Skin epidermis (tissue), 12 donors: ENCODE measurements at regions not wholly inside any gene's neighbourhood (a gene's known extent, or its start where the extent isn't known, plus 50 kb on each side); places are given as distances from the start of the nearest gene placed in this dataset.
A peak's percentile ranks its signal among the peaks of the same experiment; 100 is the strongest.

Experiments used
- H3K27ac ChIP-seq, 21 experiments: fragments of 200-600 bp; sonication (generic) in 11 of 21; one replicate each; pipeline ENCODE4 v1.5.0; 2020; ENCODE audit warnings: mild to moderate bottlenecking in 3 of 21, inconsistent platforms in 2 of 21, moderate library complexity in 2 of 21
- H3K4me3 ChIP-seq, 7 experiments: fragments of 200-600 bp; sonication (generic) in 2 of 7; one replicate each; pipeline ENCODE4 v1.5.0; 2020; ENCODE audit warnings: inconsistent platforms in 2 of 7, mild to moderate bottlenecking in 2 of 7, moderate library complexity in 1 of 7

DNA sequence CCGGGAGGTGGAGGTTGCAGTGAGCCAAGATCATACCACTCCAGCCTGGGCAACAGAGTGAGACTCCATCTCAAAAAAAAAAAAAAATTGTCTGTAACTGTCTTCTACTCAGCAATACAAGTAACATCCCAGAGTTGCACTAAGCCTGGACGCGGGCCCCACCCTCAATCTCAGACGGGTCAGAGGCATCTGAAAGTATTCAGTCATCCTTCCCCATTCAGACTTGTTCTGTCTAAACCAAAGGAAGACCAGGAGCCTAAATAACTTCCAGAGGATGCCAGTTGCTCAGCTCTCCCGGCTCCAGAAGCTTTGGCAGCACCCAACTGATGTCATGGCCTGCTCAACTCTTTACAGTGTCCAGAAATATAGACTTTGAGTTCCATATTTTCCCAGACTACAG, 218.6 kb downstream of the AUH start:
- H3K4me3 ChIP-seq, result no peak overlapping the region
- peak overlapping the region in 1 of 21 experiments; percentile 41 for H3K27ac ChIP-seq

- Histone ChIP-seq H3K4me3 (no peak overlapping the region), H3K27ac (peak overlapping the region in 3 of 21 experiments; percentile 27 to 52 (median 41))
Measured at GRCh38 chr9:91143642-91144041, 218.1 kb downstream of the AUH start.

GRCh38 chr9:91144769-91145168, 216.9 kb downstream of the AUH start:
- Histone ChIP-seq H3K27ac (peak overlapping the region in 2 of 21 experiments; percentile 47 to 69), H3K4me3 (no peak overlapping the region)

DNA sequence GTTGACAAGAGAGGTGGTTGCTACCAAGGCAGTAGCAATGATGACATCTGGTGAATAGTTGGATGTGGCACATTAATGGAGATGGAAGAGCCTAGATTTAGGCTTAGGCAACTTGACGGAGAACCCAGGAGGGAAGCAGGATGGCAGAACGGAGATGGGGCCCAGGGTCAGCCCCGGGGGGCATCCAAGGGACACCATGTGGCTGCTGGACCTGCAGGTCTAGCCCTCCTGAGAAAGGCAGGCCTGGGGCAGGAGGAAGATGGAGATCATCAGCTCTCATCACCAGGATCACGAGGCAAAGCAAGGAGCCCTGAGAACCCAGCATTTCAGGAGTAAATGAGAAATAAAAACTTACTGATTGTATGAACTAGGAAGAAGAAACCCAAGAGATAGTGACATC, 216.2 kb downstream of the AUH start:
- H3K27ac ChIP-seq, result peak overlapping the region in 1 of 21 experiments; percentile 69
- no peak overlapping the region for H3K4me3 ChIP-seq

- H3K27ac ChIP-seq, result no peak overlapping the region
- no peak overlapping the region for H3K4me3 ChIP-seq
Measured at GRCh38 chr9:91146391-91147019, 215.2 kb downstream of the AUH start.

DNA sequence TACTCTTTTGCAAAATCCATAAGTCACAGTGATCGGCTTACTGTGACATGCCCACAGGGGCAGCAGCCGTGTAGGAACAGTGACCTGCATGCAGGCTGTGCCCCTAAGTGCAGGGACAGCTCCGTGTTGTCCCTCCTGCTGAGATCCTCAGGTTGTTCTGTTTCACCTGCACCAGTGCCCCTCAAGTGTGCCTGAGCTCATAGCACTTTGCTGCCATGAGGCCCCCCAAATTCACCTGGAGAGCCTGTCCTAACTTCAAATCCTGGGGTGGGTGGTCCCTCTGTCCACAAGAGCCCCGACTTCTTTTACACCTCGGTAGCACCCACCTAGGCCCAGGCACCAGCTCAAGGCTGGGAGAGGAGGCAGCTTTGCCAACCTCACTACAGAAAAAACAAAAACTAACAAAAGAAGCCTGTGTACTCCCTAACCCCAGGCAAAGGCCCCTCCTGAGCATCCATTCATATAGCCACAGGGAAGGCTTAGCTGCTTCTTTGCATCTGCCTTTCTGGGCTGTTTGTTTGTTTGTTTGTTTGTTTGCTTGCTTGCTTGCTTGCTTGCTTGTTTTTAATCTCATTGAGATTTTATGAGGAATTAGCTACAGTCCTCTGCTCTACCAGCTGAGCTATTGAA, 214.5 kb downstream of the AUH start:
- H3K27ac ChIP-seq, result no peak overlapping the region
- no peak overlapping the region for H3K4me3 ChIP-seq

DNA sequence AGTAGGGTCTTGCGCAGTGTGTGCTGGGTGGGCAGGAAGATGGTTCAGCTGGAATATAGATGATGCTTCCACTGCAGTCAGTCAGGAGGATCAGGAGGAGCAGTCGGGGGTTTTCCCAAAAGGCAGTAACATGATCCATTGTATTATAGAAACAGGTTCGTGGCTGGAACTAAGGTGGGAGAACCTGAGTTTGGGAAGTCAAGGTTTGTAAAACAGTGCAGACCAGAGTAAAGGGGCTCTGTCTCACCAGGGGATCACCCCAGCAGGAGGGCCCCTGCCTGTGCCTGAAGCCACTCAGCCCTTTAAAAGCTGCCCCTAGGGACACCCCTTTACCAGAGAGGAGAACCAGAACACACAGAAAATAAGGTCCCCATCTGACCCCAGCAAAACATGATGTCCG, 213.4 kb downstream of the AUH start:
- Histone ChIP-seq H3K27ac (peak overlapping the region in 1 of 21 experiments; percentile 23), H3K4me3 (no peak overlapping the region)

- Histone ChIP-seq H3K4me3 (no peak overlapping the region), H3K27ac (peak overlapping the region in 15 of 21 experiments; percentile 6 to 75 (median 43))
Measured at GRCh38 chr9:91150273-91150997, 211.3 kb downstream of the AUH start.

DNA sequence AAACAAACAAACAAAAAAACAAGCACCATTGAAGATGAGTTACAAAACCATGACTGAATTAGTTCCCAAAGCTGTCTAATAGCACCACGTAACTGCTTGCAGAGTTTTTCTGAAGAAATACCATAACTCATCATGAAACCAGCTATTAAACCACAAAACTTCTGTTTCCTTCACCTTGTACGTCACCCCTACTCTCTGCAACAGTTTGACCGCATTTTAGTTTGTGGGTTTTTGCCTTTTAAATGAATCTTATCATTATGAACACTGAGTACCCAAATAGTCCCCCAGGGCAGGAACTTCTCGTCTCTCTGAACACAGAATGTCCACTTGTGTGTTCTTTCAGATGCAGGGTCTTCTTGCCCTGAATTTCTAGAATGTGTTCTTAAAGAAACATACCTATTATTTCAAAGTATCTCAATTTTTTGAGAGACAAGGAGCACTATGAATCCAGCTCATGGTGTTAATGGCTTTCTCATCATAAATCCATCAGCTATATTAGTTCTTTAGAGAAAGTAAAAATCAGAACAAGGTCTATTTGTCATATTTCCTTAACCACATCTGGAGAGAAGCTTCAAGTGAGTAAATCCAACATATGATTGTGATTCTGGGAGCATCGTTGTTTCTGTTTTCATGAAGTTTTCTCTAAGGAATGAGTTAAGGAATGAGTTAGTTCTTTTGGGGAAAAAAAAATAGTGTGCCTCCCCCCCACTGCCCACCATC, 210.6 kb downstream of the AUH start:
- Histone ChIP-seq H3K4me3 (no peak overlapping the region), H3K27ac (peak overlapping the region in 16 of 21 experiments; percentile 6 to 75 (median 50))

- H3K27ac ChIP-seq, result peak overlapping the region in 14 of 21 experiments; percentile 1 to 73 (median 50)
Measured at GRCh38 chr9:91151718-91152095, 210.0 kb downstream of the AUH start.

DNA sequence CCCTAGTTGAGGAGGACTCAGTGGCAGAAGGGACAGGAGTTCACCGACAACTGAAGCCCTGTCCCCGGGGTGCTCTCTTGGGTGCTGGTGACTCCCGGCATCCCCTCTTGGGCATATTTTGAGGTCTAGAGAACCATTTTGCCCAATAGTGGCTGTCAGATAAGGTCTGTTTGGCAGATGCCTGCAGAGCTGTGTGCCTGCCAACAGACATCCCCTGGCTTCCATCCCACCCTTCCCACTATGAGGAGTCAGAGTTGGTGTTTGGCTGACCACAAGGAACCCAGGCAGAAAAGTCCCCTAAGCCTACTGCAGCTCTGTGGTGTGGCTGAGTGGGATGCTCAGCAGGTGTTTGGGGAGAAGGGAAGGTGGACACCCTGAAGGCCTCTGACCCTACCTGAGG, 207.0 kb downstream of the AUH start:
- Histone ChIP-seq H3K4me3 (no peak overlapping the region), H3K27ac (no peak overlapping the region)

More at GRCh38 chr9:91151718-91152095, 210.0 kb downstream of the AUH start:
- H3K4me3 ChIP-seq, result no peak overlapping the region

GRCh38 chr9:91155181-91155580, 206.5 kb downstream of the AUH start:
- Histone ChIP-seq H3K27ac (no peak overlapping the region), H3K4me3 (no peak overlapping the region)

DNA sequence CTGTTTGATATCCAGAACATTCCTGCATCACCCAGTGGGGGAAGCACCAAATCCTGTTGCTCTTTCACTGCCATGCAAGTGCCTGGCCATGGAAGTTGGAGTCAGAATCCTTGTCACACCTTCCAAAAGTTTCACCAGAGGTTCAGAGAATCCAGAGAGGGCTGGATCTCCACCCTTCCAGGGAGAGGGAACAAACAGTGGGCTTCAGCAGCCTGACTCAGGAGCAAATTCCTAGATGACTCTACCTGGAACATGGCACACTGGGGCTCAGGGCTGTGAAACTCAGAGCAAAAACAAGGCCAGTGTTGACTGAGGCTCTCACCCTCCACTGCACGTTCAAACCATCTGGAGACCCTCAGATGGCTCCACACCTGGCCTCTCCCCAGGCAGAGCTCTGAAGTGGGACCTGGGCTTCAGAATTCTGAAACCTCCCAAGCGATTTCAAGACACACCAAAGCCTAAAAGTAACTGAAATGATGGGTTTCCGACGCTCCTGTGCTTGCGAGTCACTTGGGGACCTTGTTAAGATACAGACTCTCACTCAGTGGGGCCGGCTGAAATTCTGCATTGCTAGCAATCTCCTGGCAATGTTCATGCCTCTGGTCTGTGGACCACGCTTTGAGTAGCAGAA, 205.9 kb downstream of the AUH start:
- H3K27ac ChIP-seq, result no peak overlapping the region
- H3K4me3 ChIP-seq, result no peak overlapping the region

DNA sequence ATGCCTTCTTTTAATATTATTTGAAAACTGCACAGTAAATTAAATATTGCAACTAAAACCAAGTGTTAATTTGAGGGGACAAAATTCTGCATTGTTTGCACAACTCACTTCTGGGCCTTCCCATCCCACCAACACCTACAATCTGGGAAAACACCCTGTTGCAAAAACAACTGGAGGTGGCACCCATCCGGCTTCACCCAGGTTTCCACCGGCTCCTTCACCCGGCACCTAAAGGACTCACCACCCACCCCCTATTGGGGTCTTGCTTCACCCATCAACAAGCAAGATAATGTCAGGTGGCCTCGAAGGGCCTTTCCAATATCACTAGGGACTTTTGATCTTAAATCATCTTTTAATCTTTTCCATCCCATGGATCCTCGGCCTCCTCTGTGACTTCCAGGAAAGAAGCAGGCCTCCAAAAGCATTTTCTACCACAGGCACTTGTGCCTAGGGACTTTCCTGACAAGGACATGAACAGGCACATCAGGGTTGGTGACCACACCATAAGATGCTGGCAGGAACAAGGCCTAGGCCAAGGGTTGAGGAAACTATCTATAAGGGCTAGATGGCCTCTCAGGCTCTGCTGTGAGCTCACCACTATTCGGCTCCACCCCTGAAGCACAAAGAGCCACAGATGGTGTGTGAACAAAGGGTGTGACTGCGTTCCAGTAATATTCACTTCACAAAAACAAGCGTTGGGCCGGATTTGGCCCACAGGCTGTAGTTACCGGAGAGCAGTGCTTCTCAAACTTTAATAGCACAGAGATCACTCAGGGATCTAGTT, 205.1 kb downstream of the AUH start:
- H3K4me3 ChIP-seq, result no peak overlapping the region
- peak overlapping the region in 1 of 21 experiments; percentile 35 for H3K27ac ChIP-seq

DNA sequence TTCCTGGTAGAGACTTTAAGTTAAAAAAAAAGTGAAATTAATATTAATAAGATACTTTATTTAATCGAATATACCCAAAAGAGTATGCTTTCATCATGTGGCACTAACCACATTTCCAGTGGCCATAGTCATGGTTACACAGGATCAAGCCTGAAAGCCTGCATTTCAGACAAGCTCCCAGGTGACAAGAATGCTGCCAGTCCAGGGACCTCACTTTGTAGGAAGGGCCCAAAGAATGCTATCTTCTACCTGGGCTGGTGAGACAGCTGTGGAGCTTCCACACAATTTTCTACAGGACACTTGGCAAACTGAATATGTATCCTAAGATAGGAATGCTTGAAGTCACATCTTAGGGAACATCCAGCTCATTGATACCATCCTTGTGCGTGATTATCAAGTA, 203.8 kb downstream of the AUH start:
- no peak overlapping the region for H3K4me3 ChIP-seq
- no peak overlapping the region for H3K27ac ChIP-seq

DNA sequence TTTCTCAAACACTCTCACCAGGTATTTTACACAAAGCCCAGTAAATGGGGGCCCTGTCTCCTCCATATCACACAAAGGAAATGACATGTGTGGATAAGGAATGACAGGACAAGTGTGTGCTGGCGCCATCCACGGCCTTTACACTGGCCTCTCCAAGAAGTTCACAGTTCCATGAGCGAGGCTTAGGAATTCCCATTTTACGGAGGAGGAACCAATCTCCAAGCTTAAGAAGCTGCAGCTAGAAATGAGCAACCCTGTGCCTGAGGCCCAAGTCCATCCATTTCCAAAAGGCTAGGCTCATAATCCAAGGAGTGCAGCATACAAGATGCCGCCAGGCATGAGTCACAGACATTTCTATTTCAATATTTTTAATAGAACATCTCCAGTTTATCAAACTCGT, 203.4 kb downstream of the AUH start:
- no peak overlapping the region for H3K4me3 ChIP-seq
- H3K27ac ChIP-seq, result no peak overlapping the region

GRCh38 chr9:91158946-91159345, 202.8 kb downstream of the AUH start:
- H3K27ac ChIP-seq, result no peak overlapping the region
- H3K4me3 ChIP-seq, result no peak overlapping the region

DNA sequence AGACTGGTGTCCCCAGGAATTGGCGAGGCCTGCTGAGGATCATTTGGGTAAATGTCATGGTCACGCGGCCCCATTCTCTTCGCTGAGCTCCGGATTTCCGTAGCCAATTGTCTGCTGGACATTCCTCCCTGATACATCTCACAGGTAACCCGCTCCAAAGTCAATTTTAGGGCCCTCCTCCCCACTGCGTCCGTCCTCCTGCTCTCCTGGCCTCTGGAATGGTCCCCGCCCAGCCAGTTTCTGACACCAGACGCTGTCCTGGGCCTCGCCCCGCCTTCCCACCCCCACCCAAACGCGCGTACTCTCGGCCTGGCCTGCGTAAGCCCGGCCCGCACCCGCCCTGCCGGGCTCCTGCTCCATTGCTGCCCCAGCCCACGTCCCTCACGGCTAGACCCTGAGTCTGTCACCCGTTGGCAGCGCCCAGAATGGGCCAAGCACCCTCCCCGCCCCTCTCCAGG, 202.0 kb downstream of the AUH start:
- Histone ChIP-seq H3K4me3 (no peak overlapping the region), H3K27ac (peak overlapping the region in 1 of 21 experiments; percentile 62)

- Histone ChIP-seq H3K27ac (peak overlapping the region in 1 of 21 experiments; percentile 62), H3K4me3 (no peak overlapping the region)
Measured at GRCh38 chr9:91160181-91160580, 201.5 kb downstream of the AUH start.
